Heart left ventricle (tissue), 16 donors: ENCODE measurements at regions not wholly inside any gene's neighbourhood (a gene's known extent, or its start where the extent isn't known, plus 50 kb on each side); places are given as distances from the start of the nearest gene placed in this dataset.

Experiments used
- ATAC-seq, 4 donors: fragments of 200-7000 bp; cut with Tn5 transposase; one replicate each; pipeline ENCODE4 v1.9.1; 2020 to 2022; ENCODE audit warnings: moderate library complexity in 4 of 4, mild to moderate bottlenecking in 3 of 4, moderate number of reproducible peaks in 1 of 4
- DNase-seq, 5 donors: peaks; one replicate each; pipeline ENCODE4 v3.0.0-alpha.2; 2020
- H3K27ac ChIP-seq, 12 donors: fragments of 200-600 bp; sonication (generic) in 4 of 12; one replicate each; pipeline versions ENCODE4 v1.5.0 to v1.8.0; 2016 to 2022; ENCODE audit warnings: mild to moderate bottlenecking in 2 of 12
- H3K27me3 ChIP-seq, 9 donors: fragments of 200-600 bp; sonication (generic) in 2 of 9; one replicate each; pipeline versions ENCODE4 v1.5.1 to v1.8.0; 2016 to 2022; ENCODE audit warnings: mild to moderate bottlenecking in 3 of 9
- H3K36me3 ChIP-seq, 9 donors: fragments of 200-600 bp; sonication (generic) in 2 of 9; one replicate each; pipeline versions ENCODE4 v1.5.0 to v1.8.0; 2018 to 2022; ENCODE audit warnings: mild to moderate bottlenecking in 2 of 9
- H3K4me1 ChIP-seq, 12 donors: fragments of 200-600 bp; sonication (generic) in 4 of 12; one replicate each; pipeline versions ENCODE4 v1.5.0 to v1.8.0; 2016 to 2022; ENCODE audit warnings: mild to moderate bottlenecking in 3 of 12
- H3K4me3 ChIP-seq, 12 donors: fragments of 200-600 bp; sonication (generic) in 4 of 12; one replicate each; pipeline versions ENCODE4 v1.5.0 to v1.8.0; 2017 to 2022; ENCODE audit warnings: mild to moderate bottlenecking in 9 of 12, moderate library complexity in 4 of 12
- H3K9me3 ChIP-seq, 12 donors: fragments of 200-600 bp; sonication (generic) in 4 of 12; one replicate each; pipeline versions ENCODE4 v1.5.0 to v1.8.0; 2016 to 2022; ENCODE audit warnings: mild to moderate bottlenecking in 1 of 12
- CTCF ChIP-seq, 12 donors: fragments of 200-600 bp; sonication (generic) in 4 of 12; IDR thresholded peaks; one replicate each; pipeline versions ENCODE4 v1.5.0 to v1.8.0; 2018 to 2022; ENCODE audit warnings: antibody characterized with exemption in 12 of 12, mild to moderate bottlenecking in 5 of 12
- POLR2A ChIP-seq, 2 donors: fragments of 450-650 bp; IDR thresholded peaks; one replicate each; pipeline ENCODE4 v1.6.1; 2017; ENCODE audit warnings: antibody characterized with exemption in 2 of 2, mild to moderate bottlenecking in 2 of 2, moderate library complexity in 2 of 2
- WGBS, 4 donors: extraction: QIAGEN DNeasy Blood & Tissue Kit in 2 of 4; methylation state at CpG; one replicate each; pipeline versions ENCODE4 v1.1.5 to v1.1.7; 2013 to 2018; 5-methylcytosine and 5-hydroxymethylcytosine counted together
- intact Hi-C, 10 donors: fragments of 100-400 bp; cut with DNase I; formaldehyde crosslinking; loops; one replicate each; pipeline versions ENCODE4 v1.11.1 to v1.14.2; 2022
- donor health status: ischemic (EF 13 %, LVEDD 7.1; RV severe dilation, severe dysfunction).
- donor health status: healthy with polysubstance abuse.
- donor health status: DM: no; HTN: yes; CAD: no.
- donor health status: DM: no; HTN: no; CAD: no.
- donor health status: ischemic (EF 25% LVEDD 6.9; RV normal size, moderate dysfunction).
- donor health status: ischemic (EF 25% LVEDD 5.7; RV mildly dilated, moderate dysfunction).
- donor health status: healthy.
- donor health status: DM: yes; HTN: yes; CAD: no.
- donor health status: ischemic (EF 35%, LVEDD 5.7; RV mildly dilated, moderate dysfunction).
- donor health status: nonischemic (EF 11% LVEDD 7.7; RV severe dilation, severe dysfunction).
- donor health status: DM: yes; HTN: yes; CAD: no.
- donor health status: PGD.
- donor health status: ischemic (EF 29% LVEDD 5.4; RV normal size, mild dysfunction).
- donor health status: nonischemic (EF 23%, LVEDD 6.1; RV moderate dilation, normal function).

GRCh38 chr6:113073611-113074191 is 726.6 kb downstream of the RFPL4B start:
- peaks cover 0 to 13% (median 0%) of the 10 kb centered on the region in 12 donors for H3K9me3 ChIP-seq
- TF ChIP-seq CTCF (IDR thresholded peaks at IDR 0.05) (no peak), POLR2A (IDR thresholded peaks at IDR 0.05) (no peak)
- intact Hi-C loops = no loop called here
- no peak for ATAC-seq
- H3K27me3 ChIP-seq = no peaks in the 10 kb centered on the region
- WGBS, 4 donors = 63 to 72% (median 67%) methylated on average over 1 of the region's 1 CpG
- H3K4me3 ChIP-seq = no peak overlapping the region
- no peak overlapping the region for H3K27ac ChIP-seq
- peaks cover 0 to under 1% (median 0%) of the 10 kb centered on the region in 12 donors for H3K4me1 ChIP-seq
- H3K36me3 ChIP-seq = no peaks in the 10 kb centered on the region
- no peak for DNase-seq

GRCh38 chr6:113076116-113076515 is 729.0 kb downstream of the RFPL4B start:
- intact Hi-C loops = no loop called here
- TF ChIP-seq CTCF (IDR thresholded peaks at IDR 0.05) = no peak
- no peak for TF ChIP-seq POLR2A (IDR thresholded peaks at IDR 0.05)
- DNase-seq = no peak
- H3K4me1 ChIP-seq = no peaks in the 10 kb centered on the region
- no peak overlapping the region for H3K4me3 ChIP-seq
- H3K27me3 ChIP-seq = no peaks in the 10 kb centered on the region
- no peak for ATAC-seq
- no peaks in the 10 kb centered on the region for H3K36me3 ChIP-seq
- peaks cover 0 to 13% (median 0%) of the 10 kb centered on the region in 12 donors for H3K9me3 ChIP-seq
- no peak overlapping the region for H3K27ac ChIP-seq
- 67 to 73% (median 71%) methylated on average over 3 of the region's 3 CpGs for WGBS, 4 donors

GRCh38 chr6:113076816-113077215 is 729.7 kb downstream of the RFPL4B start:
- H3K4me1 ChIP-seq = no peaks in the 10 kb centered on the region
- intact Hi-C loops = no loop called here
- ATAC-seq (no peak), DNase-seq (no peak)
- H3K27ac ChIP-seq = no peak overlapping the region
- 78 to 81% (median 80%) methylated on average over 1 of the region's 1 CpG for WGBS, 4 donors
- H3K9me3 ChIP-seq = peaks cover 0 to 6% (median 0%) of the 10 kb centered on the region in 12 donors
- TF ChIP-seq POLR2A (IDR thresholded peaks at IDR 0.05) = no peak
- TF ChIP-seq CTCF (IDR thresholded peaks at IDR 0.05) = no peak
- H3K4me3 ChIP-seq = no peak overlapping the region
- no peaks in the 10 kb centered on the region for H3K36me3 ChIP-seq
- no peaks in the 10 kb centered on the region for H3K27me3 ChIP-seq

- 92 to 100% (median 98%) methylated on average over 2 of the region's 2 CpGs for WGBS, 4 donors
- ATAC-seq = no peak
These were observed 730.7 kb downstream of the RFPL4B start for GRCh38 chr6:113077794-113078193.

More at GRCh38 chr6:113077794-113078193, 730.7 kb downstream of the RFPL4B start:
- TF ChIP-seq POLR2A (IDR thresholded peaks at IDR 0.05) (no peak), CTCF (IDR thresholded peaks at IDR 0.05) (no peak)
- intact Hi-C loops = no loop called here
- Histone ChIP-seq H3K4me3 (no peak overlapping the region), H3K36me3 (no peaks in the 10 kb centered on the region), H3K27me3 (no peaks in the 10 kb centered on the region), H3K4me1 (no peaks in the 10 kb centered on the region), H3K9me3 (peaks cover 0 to 5% (median 0%) of the 10 kb centered on the region in 12 donors), H3K27ac (no peak overlapping the region)
- DNase-seq = no peak
